HEK293T (cell line): ENCODE measurements at regions not wholly inside any gene's neighbourhood (a gene's known extent, or its start where the extent isn't known, plus 50 kb on each side); places are given as distances from the start of the nearest gene placed in this dataset.

Source experiments
- BHLHE40 ChIP-seq: fragments of 450-650 bp; IDR thresholded peaks from 2 replicates; pipeline ENCODE4 v1.6.1; 2016; ENCODE audit warnings: mild to moderate bottlenecking, moderate library complexity, borderline replicate concordance
- ELF4 ChIP-seq: fragments of 450-650 bp; IDR thresholded peaks from 2 replicates; pipeline ENCODE4 v1.6.1; 2017; ENCODE audit warnings: antibody characterized with exemption
- FOXK2 ChIP-seq: fragments of 450-650 bp; IDR thresholded peaks from 2 replicates; pipeline ENCODE4 v1.6.1; 2016; ENCODE audit warnings: mild to moderate bottlenecking
- FOXM1 ChIP-seq: fragments of 450-650 bp; IDR thresholded peaks from 2 replicates; pipeline ENCODE4 v1.6.1; 2017; ENCODE audit warnings: mild to moderate bottlenecking, borderline replicate concordance
- HDGF ChIP-seq: fragments of 450-650 bp; IDR thresholded peaks from 2 replicates; pipeline ENCODE4 v1.6.1; 2017; ENCODE audit warnings: antibody characterized with exemption, borderline replicate concordance
- NFRKB ChIP-seq: fragments of 450-650 bp; IDR thresholded peaks from 2 replicates; pipeline ENCODE4 v1.6.1; 2016; ENCODE audit warnings: mild to moderate bottlenecking, moderate library complexity
- PKNOX1 ChIP-seq: fragments of 450-650 bp; IDR thresholded peaks from 2 replicates; pipeline ENCODE4 v1.6.1; 2016
- SP1 ChIP-seq: fragments of 450-650 bp; IDR thresholded peaks from 2 replicates; pipeline ENCODE4 v1.6.1; 2017
- SUZ12 ChIP-seq: fragments of 450-650 bp; IDR thresholded peaks from 2 replicates; pipeline ENCODE4 v1.6.1; 2016; ENCODE audit warnings: mild to moderate bottlenecking
- TARDBP ChIP-seq: fragments of 450-650 bp; IDR thresholded peaks from 2 replicates; pipeline ENCODE4 v1.6.1; 2016
- ZNF384 ChIP-seq: fragments of 450-650 bp; IDR thresholded peaks from 2 replicates; pipeline ENCODE4 v1.6.1; 2016

DNA sequence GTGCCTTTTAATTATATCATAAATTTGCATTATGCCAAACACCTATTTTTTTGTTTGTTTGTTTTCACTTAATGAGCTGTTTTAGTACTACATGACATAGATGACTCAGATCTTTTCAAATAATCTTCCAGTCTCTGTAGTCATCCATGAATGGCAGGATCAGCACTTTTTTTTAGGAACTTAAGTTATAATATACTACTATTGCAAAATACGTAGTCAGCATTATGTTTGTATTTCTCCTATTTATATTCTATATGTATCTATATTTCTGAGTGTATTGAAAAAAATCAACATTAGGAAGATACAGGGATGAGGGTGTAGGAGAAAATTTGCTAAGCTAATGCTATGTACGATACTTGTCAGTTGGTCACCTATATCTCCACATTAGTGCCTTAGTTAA lies 773.1 kb upstream of the AGA start:
- no peak for TF ChIP-seq PKNOX1
- no peak for TF ChIP-seq HDGF
- no peak for TF ChIP-seq NFRKB
- TF ChIP-seq SP1 = no peak
- no peak for TF ChIP-seq ZNF384
- no peak for TF ChIP-seq TARDBP
- TF ChIP-seq SUZ12 = no peak
- no peak for TF ChIP-seq FOXK2
- TF ChIP-seq BHLHE40 = no peak
- TF ChIP-seq ELF4 = no peak
- TF ChIP-seq FOXM1 = no peak
